SK-N-SH treated with all-trans-retinoic acid at 6 μM for 48 hours (cell line): ENCODE measurements at regions not wholly inside any gene's neighbourhood (a gene's known extent, or its start where the extent isn't known, plus 50 kb on each side); places are given as distances from the start of the nearest gene placed in this dataset.

Experiments used
- ATAC-seq: fragments of 200-7000 bp; cut with Tn5 transposase; 3 replicates; pipeline ENCODE4 v1.9.1; 2020; ENCODE audit warnings: mild to moderate bottlenecking, moderate library complexity
- ARNTL ChIP-seq: fragments of 450-650 bp; formaldehyde crosslinking; IDR thresholded peaks from 2 replicates; pipeline ENCODE4 v1.5.0; 2020; ENCODE audit warnings: low read depth, mild to moderate bottlenecking, moderate library complexity, borderline replicate concordance
- BACH2 ChIP-seq: fragments of 250-450 bp; sonication (Bioruptor Pico); IDR thresholded peaks from 2 replicates; pipeline ENCODE4 v1.9.0; 2021; ENCODE audit warnings: mild to moderate bottlenecking, borderline replicate concordance
- ESRRG ChIP-seq: fragments of 250-450 bp; sonication (Bioruptor Pico); IDR thresholded peaks from 2 replicates; pipeline ENCODE4 v1.6.1; 2021; ENCODE audit warnings: mild to moderate bottlenecking
- GLIS3 ChIP-seq: fragments of 250-450 bp; sonication (Bioruptor Pico); IDR thresholded peaks from 2 replicates; pipeline ENCODE4 v1.5.0; 2020; ENCODE audit warnings: mild to moderate bottlenecking, moderate library complexity
- PPARA ChIP-seq: fragments of 250-450 bp; sonication (Bioruptor Pico); IDR thresholded peaks from 2 replicates; pipeline ENCODE4 v1.5.0; 2020; ENCODE audit warnings: mild to moderate bottlenecking, borderline replicate concordance
- TCF4 ChIP-seq: fragments of 250-450 bp; sonication (Bioruptor Pico); IDR thresholded peaks from 2 replicates; pipeline ENCODE4 v1.8.0; 2021; ENCODE audit warnings: mild to moderate bottlenecking, moderate library complexity, borderline replicate concordance
- TOX ChIP-seq: fragments of 250-450 bp; sonication (Bioruptor Pico); IDR thresholded peaks from 2 replicates; pipeline ENCODE4 v1.8.0; 2021; ENCODE audit warnings: mild to moderate bottlenecking, moderate library complexity, borderline replicate concordance
- ZC3H10 ChIP-seq: fragments of 250-450 bp; sonication (Bioruptor Pico); IDR thresholded peaks from 2 replicates; pipeline ENCODE4 v1.5.1; 2021; ENCODE audit warnings: mild to moderate bottlenecking, moderate library complexity
- ZFP3 ChIP-seq: fragments of 250-450 bp; sonication (Bioruptor Pico); IDR thresholded peaks from 2 replicates; pipeline ENCODE4 v1.5.0; 2020; ENCODE audit warnings: mild to moderate bottlenecking, moderate library complexity
- ZFP30 ChIP-seq: fragments of 450-650 bp; formaldehyde crosslinking; IDR thresholded peaks from 2 replicates; pipeline ENCODE4 v1.5.0; 2022; ENCODE audit warnings: mild to moderate bottlenecking, moderate library complexity
- ZNF565 ChIP-seq: fragments of 450-650 bp; formaldehyde crosslinking; conservative IDR thresholded peaks from 2 replicates; pipeline ENCODE4 v1.5.0; 2020; ENCODE audit warnings: low read depth, mild to moderate bottlenecking, moderate library complexity
- ZNF70 ChIP-seq: fragments of 450-650 bp; formaldehyde crosslinking; IDR thresholded peaks from 2 replicates; pipeline ENCODE4 v1.5.0; 2020; ENCODE audit warnings: mild to moderate bottlenecking, moderate library complexity
- ZNF8 ChIP-seq: fragments of 450-650 bp; formaldehyde crosslinking; IDR thresholded peaks from 2 replicates; pipeline ENCODE4 v1.5.0; 2020; ENCODE audit warnings: mild to moderate bottlenecking, moderate library complexity
- TF ChIP-seq, protein P1 (sequence below): fragments of 250-450 bp; sonication (Bioruptor Pico); IDR thresholded peaks from 2 replicates; pipeline ENCODE4 v1.5.1; 2021; ENCODE audit warnings: mild to moderate bottlenecking, moderate library complexity
- TF ChIP-seq, protein P2 (sequence below): fragments of 250-450 bp; sonication (Bioruptor Pico); IDR thresholded peaks from 2 replicates; pipeline ENCODE4 v1.8.0; 2020; ENCODE audit warnings: mild to moderate bottlenecking, moderate library complexity, borderline replicate concordance
- TF ChIP-seq, protein P3 (sequence below): fragments of 250-450 bp; sonication (Bioruptor Pico); IDR thresholded peaks from 2 replicates; pipeline ENCODE4 v1.8.0; 2021; ENCODE audit warnings: low read depth, mild to moderate bottlenecking, moderate library complexity, borderline replicate concordance
- TF ChIP-seq, protein P4 (sequence below): fragments of 250-450 bp; sonication (Bioruptor Pico); IDR thresholded peaks from 2 replicates; pipeline ENCODE4 v1.5.1; 2020; ENCODE audit warnings: low read depth, mild to moderate bottlenecking, moderate library complexity

DNA sequence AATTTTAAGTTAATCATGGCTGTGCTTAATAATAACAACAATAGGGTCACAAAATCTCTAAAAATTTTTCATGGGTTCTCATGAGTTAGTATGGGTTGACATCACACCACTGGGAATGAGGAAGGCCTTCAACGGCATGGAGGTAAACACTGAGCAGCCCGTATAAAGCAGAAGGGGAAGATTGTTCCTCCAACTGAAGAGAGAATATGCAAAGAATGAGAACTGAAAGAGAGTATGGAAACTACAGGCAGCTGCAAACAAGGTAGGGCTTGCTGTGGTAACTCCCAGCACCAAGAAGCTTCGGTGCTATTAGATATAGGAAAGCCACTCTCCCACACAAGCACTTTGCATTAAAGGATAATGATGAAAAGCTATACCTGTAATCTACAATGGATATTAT, 1242.3 kb upstream of the CELF4 start:
- no peak for ATAC-seq
- TF ChIP-seq TOX: no peak

DNA sequence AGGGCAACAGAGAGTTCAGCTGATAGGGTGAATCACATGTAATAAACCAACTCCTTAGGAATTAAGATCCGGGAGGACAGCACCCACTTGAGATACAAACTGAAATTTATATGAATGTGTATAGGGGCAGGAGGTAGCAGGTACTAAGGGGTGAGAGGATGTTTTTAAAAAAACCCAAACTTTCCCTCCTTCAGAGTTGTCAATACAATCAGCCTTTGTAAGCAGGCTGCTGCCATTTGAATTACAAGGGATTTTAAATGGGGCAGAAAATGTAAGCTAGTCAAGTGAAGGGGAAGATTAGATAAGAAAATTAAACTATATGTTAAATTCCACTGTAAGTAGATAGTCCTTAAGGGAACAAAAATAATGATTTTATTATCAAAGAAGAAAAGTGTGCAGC, 1239.7 kb upstream of the CELF4 start:
- no peak for ATAC-seq
- TF ChIP-seq, protein P1, sequence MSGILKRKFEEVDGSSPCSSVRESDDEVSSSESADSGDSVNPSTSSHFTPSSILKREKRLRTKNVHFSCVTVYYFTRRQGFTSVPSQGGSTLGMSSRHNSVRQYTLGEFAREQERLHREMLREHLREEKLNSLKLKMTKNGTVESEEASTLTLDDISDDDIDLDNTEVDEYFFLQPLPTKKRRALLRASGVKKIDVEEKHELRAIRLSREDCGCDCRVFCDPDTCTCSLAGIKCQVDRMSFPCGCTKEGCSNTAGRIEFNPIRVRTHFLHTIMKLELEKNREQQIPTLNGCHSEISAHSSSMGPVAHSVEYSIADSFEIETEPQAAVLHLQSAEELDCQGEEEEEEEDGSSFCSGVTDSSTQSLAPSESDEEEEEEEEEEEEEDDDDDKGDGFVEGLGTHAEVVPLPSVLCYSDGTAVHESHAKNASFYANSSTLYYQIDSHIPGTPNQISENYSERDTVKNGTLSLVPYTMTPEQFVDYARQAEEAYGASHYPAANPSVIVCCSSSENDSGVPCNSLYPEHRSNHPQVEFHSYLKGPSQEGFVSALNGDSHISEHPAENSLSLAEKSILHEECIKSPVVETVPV (CRISPR knock-in tag): no peak
- TF ChIP-seq ARNTL (CRISPR knock-in tag) (no peak), ZFP3 (CRISPR knock-in tag) (no peak), ZC3H10 (CRISPR knock-in tag) (no peak), ZNF70 (CRISPR knock-in tag) (no peak)

DNA sequence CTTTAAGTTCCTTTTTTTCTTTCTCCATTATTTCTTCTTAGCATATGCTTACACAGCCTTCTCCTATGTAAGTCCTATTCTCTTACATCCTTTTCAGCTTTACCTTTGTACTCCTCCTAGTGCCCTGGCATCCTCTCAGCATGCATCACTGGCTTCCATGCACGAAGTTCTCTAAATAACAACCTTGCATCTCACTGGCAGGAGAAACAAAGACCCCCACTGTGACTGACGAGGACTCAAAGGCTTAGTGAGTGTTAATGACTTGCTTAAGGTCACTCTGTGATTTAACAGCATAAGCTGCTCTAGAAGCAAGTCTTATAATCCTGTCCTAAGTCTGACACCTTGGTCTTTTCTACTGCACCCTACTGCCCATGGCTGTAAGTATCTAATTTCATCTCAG, 1236.0 kb upstream of the CELF4 start:
- ATAC-seq: no peak
- TF ChIP-seq, protein P2, sequence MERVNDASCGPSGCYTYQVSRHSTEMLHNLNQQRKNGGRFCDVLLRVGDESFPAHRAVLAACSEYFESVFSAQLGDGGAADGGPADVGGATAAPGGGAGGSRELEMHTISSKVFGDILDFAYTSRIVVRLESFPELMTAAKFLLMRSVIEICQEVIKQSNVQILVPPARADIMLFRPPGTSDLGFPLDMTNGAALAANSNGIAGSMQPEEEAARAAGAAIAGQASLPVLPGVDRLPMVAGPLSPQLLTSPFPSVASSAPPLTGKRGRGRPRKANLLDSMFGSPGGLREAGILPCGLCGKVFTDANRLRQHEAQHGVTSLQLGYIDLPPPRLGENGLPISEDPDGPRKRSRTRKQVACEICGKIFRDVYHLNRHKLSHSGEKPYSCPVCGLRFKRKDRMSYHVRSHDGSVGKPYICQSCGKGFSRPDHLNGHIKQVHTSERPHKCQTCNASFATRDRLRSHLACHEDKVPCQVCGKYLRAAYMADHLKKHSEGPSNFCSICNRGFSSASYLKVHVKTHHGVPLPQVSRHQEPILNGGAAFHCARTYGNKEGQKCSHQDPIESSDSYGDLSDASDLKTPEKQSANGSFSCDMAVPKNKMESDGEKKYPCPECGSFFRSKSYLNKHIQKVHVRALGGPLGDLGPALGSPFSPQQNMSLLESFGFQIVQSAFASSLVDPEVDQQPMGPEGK (CRISPR knock-in tag): no peak
- TF ChIP-seq GLIS3 (CRISPR knock-in tag) (no peak), ARNTL (CRISPR knock-in tag) (no peak), ZNF8 (CRISPR knock-in tag) (no peak), ESRRG (CRISPR knock-in tag) (no peak), PPARA (no peak), ZNF70 (CRISPR knock-in tag) (no peak), TCF4 (CRISPR knock-in tag) (no peak)
- TF ChIP-seq, protein P3, sequence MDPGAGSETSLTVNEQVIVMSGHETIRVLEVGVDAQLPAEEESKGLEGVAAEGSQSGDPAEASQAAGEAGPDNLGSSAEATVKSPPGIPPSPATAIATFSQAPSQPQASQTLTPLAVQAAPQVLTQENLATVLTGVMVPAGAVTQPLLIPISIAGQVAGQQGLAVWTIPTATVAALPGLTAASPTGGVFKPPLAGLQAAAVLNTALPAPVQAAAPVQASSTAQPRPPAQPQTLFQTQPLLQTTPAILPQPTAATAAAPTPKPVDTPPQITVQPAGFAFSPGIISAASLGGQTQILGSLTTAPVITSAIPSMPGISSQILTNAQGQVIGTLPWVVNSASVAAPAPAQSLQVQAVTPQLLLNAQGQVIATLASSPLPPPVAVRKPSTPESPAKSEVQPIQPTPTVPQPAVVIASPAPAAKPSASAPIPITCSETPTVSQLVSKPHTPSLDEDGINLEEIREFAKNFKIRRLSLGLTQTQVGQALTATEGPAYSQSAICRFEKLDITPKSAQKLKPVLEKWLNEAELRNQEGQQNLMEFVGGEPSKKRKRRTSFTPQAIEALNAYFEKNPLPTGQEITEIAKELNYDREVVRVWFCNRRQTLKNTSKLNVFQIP (CRISPR knock-in tag): no peak

DNA sequence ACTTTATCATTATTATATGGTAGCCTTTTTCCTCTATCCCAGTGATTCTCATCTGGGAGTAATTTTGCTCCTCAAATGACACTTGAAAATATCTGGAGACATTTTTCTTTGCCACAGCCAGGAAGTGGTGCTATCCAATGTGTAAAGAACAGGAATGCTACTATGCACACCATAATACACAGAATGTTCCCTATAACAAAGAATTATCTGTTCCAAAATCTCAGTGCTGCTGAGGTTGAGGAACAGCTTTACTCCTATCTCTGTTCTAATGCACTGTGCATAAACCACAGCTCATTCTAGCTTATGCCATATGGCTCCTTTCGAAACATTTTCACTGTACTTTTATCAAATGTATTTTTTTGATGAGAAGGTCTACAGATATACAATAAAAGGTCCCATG, 1231.2 kb upstream of the CELF4 start:
- TF ChIP-seq ZNF565 (CRISPR knock-in tag) (no peak), ZFP30 (CRISPR knock-in tag) (no peak), GLIS3 (CRISPR knock-in tag) (no peak), ZNF70 (CRISPR knock-in tag) (no peak), TCF4 (CRISPR knock-in tag) (no peak), ESRRG (CRISPR knock-in tag) (no peak), TOX (no peak), BACH2 (CRISPR knock-in tag) (no peak), ARNTL (CRISPR knock-in tag) (no peak), ZNF8 (CRISPR knock-in tag) (no peak)
- TF ChIP-seq, protein P4, sequence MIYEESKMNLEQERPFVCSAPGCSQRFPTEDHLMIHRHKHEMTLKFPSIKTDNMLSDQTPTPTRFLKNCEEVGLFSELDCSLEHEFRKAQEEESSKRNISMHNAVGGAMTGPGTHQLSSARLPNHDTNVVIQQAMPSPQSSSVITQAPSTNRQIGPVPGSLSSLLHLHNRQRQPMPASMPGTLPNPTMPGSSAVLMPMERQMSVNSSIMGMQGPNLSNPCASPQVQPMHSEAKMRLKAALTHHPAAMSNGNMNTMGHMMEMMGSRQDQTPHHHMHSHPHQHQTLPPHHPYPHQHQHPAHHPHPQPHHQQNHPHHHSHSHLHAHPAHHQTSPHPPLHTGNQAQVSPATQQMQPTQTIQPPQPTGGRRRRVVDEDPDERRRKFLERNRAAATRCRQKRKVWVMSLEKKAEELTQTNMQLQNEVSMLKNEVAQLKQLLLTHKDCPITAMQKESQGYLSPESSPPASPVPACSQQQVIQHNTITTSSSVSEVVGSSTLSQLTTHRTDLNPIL (CRISPR knock-in tag): no peak
- TF ChIP-seq, protein P1 (CRISPR knock-in tag): no peak
- TF ChIP-seq, protein P3 (CRISPR knock-in tag): no peak
- ATAC-seq: no peak
